ENCODE measurements at regions not wholly inside any gene's neighbourhood (a gene's known extent, or its start where the extent isn't known, plus 50 kb on each side); places are given as distances from the start of the nearest gene placed in this dataset.

GRCh38 chr14:62308891-62309290, 546.7 kb downstream of the SNAPC1 start:
- H3K14ac ChIP-seq (replicated peaks; ENCODE audit: low read depth, low read length) = no peak overlapping the region
- H3K27me3 ChIP-seq (ENCODE audit: control insufficient read depth, insufficient read depth, low read length) = no peaks in the 10 kb centered on the region
- H4K91ac ChIP-seq (ENCODE audit: insufficient read depth, low read depth, low read length) = no peak overlapping the region
- H3K4me2 ChIP-seq (ENCODE audit: low read depth, low read length) = no peak overlapping the region
- H3K23ac ChIP-seq (ENCODE audit: low read depth, low read length) = no peak overlapping the region
- H3K79me1 ChIP-seq (ENCODE audit: low read depth in 1 of 2, low read length in 2 of 2) = no peaks in the 10 kb centered on the region
- H2AFZ ChIP-seq (replicated peaks; ENCODE audit: low read length, poor library complexity) = no peak overlapping the region
- no peak overlapping the region for H2AK5ac ChIP-seq (ENCODE audit: low read depth, low read length)
- no peak for TF ChIP-seq MXI1 (IDR thresholded peaks at IDR 0.05; ENCODE audit: borderline replicate concordance, low read depth, low read length)
- TF ChIP-seq MAFK (IDR thresholded peaks at IDR 0.05; ENCODE audit: low read depth, low read length) = no peak
- TF ChIP-seq FOS (IDR thresholded peaks at IDR 0.05; ENCODE audit: low read depth, low read length) = no peak
- TF ChIP-seq NFE2L2 (IDR thresholded peaks at IDR 0.05; ENCODE audit: low read depth, low read length) = no peak
- no peak for TF ChIP-seq RCOR1 (IDR thresholded peaks at IDR 0.05; ENCODE audit: insufficient replicate concordance, low read length)
- no peak for TF ChIP-seq ELK1 (IDR thresholded peaks at IDR 0.05; ENCODE audit: borderline replicate concordance, low read depth, low read length)
- TF ChIP-seq POLR2A (IDR thresholded peaks at IDR 0.05; ENCODE audit: low read depth, low read length) = no peak
- no peak for TF ChIP-seq CEBPB (IDR thresholded peaks at IDR 0.05; ENCODE audit: low read depth, low read length)
- TF ChIP-seq USF2 (IDR thresholded peaks at IDR 0.05; ENCODE audit: low read depth, low read length) = no peak
- no peak for TF ChIP-seq BHLHE40 (IDR thresholded peaks at IDR 0.05; ENCODE audit: low read depth, low read length)
- TF ChIP-seq RFX5 (IDR thresholded peaks at IDR 0.05; ENCODE audit: low read depth, low read length) = no peak
- TF ChIP-seq CHD1 (IDR thresholded peaks at IDR 0.05; ENCODE audit: low read depth, low read length) = no peak
- no peak for TF ChIP-seq SMC3 (IDR thresholded peaks at IDR 0.05; ENCODE audit: low read depth, low read length)
- TF ChIP-seq MAZ (IDR thresholded peaks at IDR 0.05; ENCODE audit: borderline replicate concordance, low read depth, low read length) = no peak
- no peak for TF ChIP-seq RAD21 (IDR thresholded peaks at IDR 0.05; ENCODE audit: low read length)
- TF ChIP-seq CTCF (conservative IDR thresholded peaks at IDR 0.05; ENCODE audit: low read depth, low read length) = no peak
- DNase-seq (no peak), ATAC-seq (ENCODE audit: low read depth) (no peak)
- in situ Hi-C loops (cut with MboI; ENCODE audit: low sequenced_read_pairs) (no loop called here), dilution Hi-C loops (cut with HindIII; ENCODE audit: low sequenced_read_pairs, unreplicated experiment) (no loop called here), intact Hi-C loops (cut with micrococcal nuclease) (no loop called here)
- H2AK9ac ChIP-seq (replicated peaks; ENCODE audit: low read depth, low read length, poor library complexity) = no peak overlapping the region
- no peak overlapping the region for H3K4ac ChIP-seq (ENCODE audit: low read depth, low read length)
- BruUV-seq (replicated peaks) = no TSS peak
- no peak overlapping the region for H2BK5ac ChIP-seq (ENCODE audit: low read depth, low read length, poor library complexity, severe bottlenecking)
- no peaks in the 10 kb centered on the region for H3K9me1 ChIP-seq (ENCODE audit: insufficient read depth, low read length)
- H3K4me1 ChIP-seq (ENCODE audit: control insufficient read depth, insufficient read depth, low read length) = no peaks in the 10 kb centered on the region
- H4K8ac ChIP-seq (ENCODE audit: low read depth in 2 of 2, low read length in 2 of 2) = no peak overlapping the region
- CTCF ChIA-PET = no interaction called here
- no peaks in the 10 kb centered on the region for H3K36me3 ChIP-seq (ENCODE audit: control insufficient read depth, insufficient read depth, low read length)
- H4K5ac ChIP-seq (ENCODE audit: low read depth, low read length) = no peak overlapping the region
- no peak overlapping the region for H2BK120ac ChIP-seq (ENCODE audit: low read depth, low read length)
- H3K18ac ChIP-seq (ENCODE audit: low read depth, low read length) = no peak overlapping the region
- no peak overlapping the region for H3K27ac ChIP-seq (ENCODE audit: insufficient read depth, low read length)
- H3K4me3 ChIP-seq (ENCODE audit: insufficient read depth, low read depth, low read length) = no peak overlapping the region
- H4K20me1 ChIP-seq (ENCODE audit: insufficient read depth, low read length) = no peaks in the 10 kb centered on the region
- WGBS, 2 experiments (ENCODE audit: extremely low coverage in 2 of 2, insufficient read length in 1 of 2) = no CpG with 5 or more reads among the region's 4 CpGs
- POLR2A ChIA-PET (ENCODE audit: unreplicated experiment) = no interaction called here
- H3K9ac ChIP-seq (ENCODE audit: low read depth, low read length) = no peak overlapping the region
- no peak overlapping the region for H2BK15ac ChIP-seq (ENCODE audit: low read depth, low read length)
- no peak overlapping the region for H2BK20ac ChIP-seq (ENCODE audit: low read depth, low read length)
- no peak overlapping the region for H3K56ac ChIP-seq (ENCODE audit: extremely low read depth, insufficient read depth, low read length)
- H3K9me3 ChIP-seq (ENCODE audit: control insufficient read depth, insufficient read depth, low read length) = no peaks in the 10 kb centered on the region

Measured in IMR-90 (cell line).